ENCODE measurements at regions not wholly inside any gene's neighbourhood (a gene's known extent, or its start where the extent isn't known, plus 50 kb on each side); places are given as distances from the start of the nearest gene placed in this dataset.

GRCh38 chrX:118222421-118222820 lies 105.8 kb upstream of the KLHL13 start:
- H3K4me3 ChIP-seq (ENCODE audit: control extremely low read depth in 1 of 5, extremely low read depth in 1 of 5, insufficient read depth in 1 of 5, low read depth in 2 of 5, low read length in 4 of 5): no peak overlapping the region
- no peaks in the 10 kb centered on the region for H3K79me2 ChIP-seq (ENCODE audit: control insufficient read depth, insufficient read depth, low read length)
- ATAC-seq (ENCODE audit: low read depth) (no peak), DNase-seq (no peak)
- peaks cover 1% of the 10 kb centered on the region for H3K4me1 Mint-ChIP-seq
- H3K27me3 Mint-ChIP-seq: no peaks in the 10 kb centered on the region
- H3K9ac ChIP-seq (ENCODE audit: low read length): no peak overlapping the region
- no peak for TF ChIP-seq EZH2 (IDR thresholded peaks at IDR 0.05; ENCODE audit: borderline replicate concordance, insufficient read depth, low read depth, low read length, poor library complexity, severe bottlenecking)
- no peak for TF ChIP-seq CTCF (IDR thresholded peaks at IDR 0.05)
- H3K36me3 ChIP-seq (replicated peaks in 1 of 2; ENCODE audit: control extremely low read depth in 1 of 2, control insufficient read depth in 1 of 2, extremely low read depth in 1 of 2, insufficient read depth in 2 of 2, low read length in 1 of 2): no peaks in the 10 kb centered on the region
- no peak overlapping the region for H3K4me3 Mint-ChIP-seq
- H3K9me3 ChIP-seq (ENCODE audit: control extremely low read depth in 1 of 3, control insufficient read depth in 2 of 3, insufficient read depth in 1 of 3, low read length in 2 of 3): no peaks in the 10 kb centered on the region
- H3K27ac ChIP-seq (ENCODE audit: low read length in 2 of 2): no peak overlapping the region
- ChIA-PET POLR2A (interaction anchor here (0.6 kb wide), 1 partner anchor 11 kb away, joined by 4 read pairs; no protein-coding TSS in a partner anchor), CTCF (no interaction called here)
- H3K4me1 ChIP-seq (ENCODE audit: control insufficient read depth in 2 of 2, insufficient read depth in 2 of 2, low read length in 2 of 2): no peaks in the 10 kb centered on the region
- H2AFZ ChIP-seq (ENCODE audit: insufficient read depth, low read depth, low read length, poor library complexity, severe bottlenecking): no peak overlapping the region
- intact Hi-C loops (cut with micrococcal nuclease): no loop called here
- H4K20me1 ChIP-seq (ENCODE audit: control insufficient read depth, insufficient read depth, low read length, poor library complexity, severe bottlenecking): no peaks in the 10 kb centered on the region
- no peaks in the 10 kb centered on the region for H3K27me3 ChIP-seq (replicated peaks in 1 of 4; ENCODE audit: control extremely low read depth in 1 of 4, control insufficient read depth in 3 of 4, insufficient read depth in 4 of 4, low read length in 3 of 4)
- no peaks in the 10 kb centered on the region for H3K9me3 Mint-ChIP-seq (ENCODE audit: insufficient read depth)
- no peak overlapping the region for H3K4me2 ChIP-seq (replicated peaks; ENCODE audit: low read depth, low read length, poor library complexity, severe bottlenecking)
- H3K27ac Mint-ChIP-seq: no peak overlapping the region

- Histone ChIP-seq H3K9ac (ENCODE audit: low read length) (no peak overlapping the region), H3K79me2 (ENCODE audit: control insufficient read depth, insufficient read depth, low read length) (no peaks in the 10 kb centered on the region), H3K4me2 (replicated peaks; ENCODE audit: low read depth, low read length, poor library complexity, severe bottlenecking) (no peak overlapping the region), H3K9me3 (ENCODE audit: control extremely low read depth in 1 of 3, control insufficient read depth in 2 of 3, insufficient read depth in 1 of 3, low read length in 2 of 3) (no peaks in the 10 kb centered on the region), H3K27me3 (replicated peaks in 1 of 4; ENCODE audit: control extremely low read depth in 1 of 4, control insufficient read depth in 3 of 4, insufficient read depth in 4 of 4, low read length in 3 of 4) (no peaks in the 10 kb centered on the region), H4K20me1 (ENCODE audit: control insufficient read depth, insufficient read depth, low read length, poor library complexity, severe bottlenecking) (no peaks in the 10 kb centered on the region), H3K4me3 (ENCODE audit: control extremely low read depth in 1 of 5, extremely low read depth in 1 of 5, insufficient read depth in 1 of 5, low read depth in 2 of 5, low read length in 4 of 5) (no peak overlapping the region), H3K27ac (ENCODE audit: low read length in 2 of 2) (no peak overlapping the region), H2AFZ (ENCODE audit: insufficient read depth, low read depth, low read length, poor library complexity, severe bottlenecking) (no peak overlapping the region), H3K4me1 (ENCODE audit: control insufficient read depth in 2 of 2, insufficient read depth in 2 of 2, low read length in 2 of 2) (no peaks in the 10 kb centered on the region), H3K36me3 (replicated peaks in 1 of 2; ENCODE audit: control extremely low read depth in 1 of 2, control insufficient read depth in 1 of 2, extremely low read depth in 1 of 2, insufficient read depth in 2 of 2, low read length in 1 of 2) (no peaks in the 10 kb centered on the region)
- CTCF ChIA-PET: interaction anchor here (1.2 kb wide), 1 partner anchor 12 kb away, joined by 6 read pairs; no protein-coding TSS in a partner anchor
- Mint-ChIP-seq H3K27me3 (no peaks in the 10 kb centered on the region), H3K4me3 (no peak overlapping the region), H3K27ac (no peak overlapping the region), H3K4me1 (peaks cover 1% of the 10 kb centered on the region), H3K9me3 (ENCODE audit: insufficient read depth) (no peaks in the 10 kb centered on the region)
- DNase-seq: peak; percentile 4
- 67% methylated on average over 1 of the region's 3 CpGs for WGBS (ENCODE audit: insufficient coverage)
- TF ChIP-seq CTCF (IDR thresholded peaks at IDR 0.05): peak; percentile 42
- TF ChIP-seq EZH2 (IDR thresholded peaks at IDR 0.05; ENCODE audit: borderline replicate concordance, insufficient read depth, low read depth, low read length, poor library complexity, severe bottlenecking): no peak
- ATAC-seq (ENCODE audit: low read depth): no peak
- intact Hi-C loops (cut with micrococcal nuclease): no loop called here
- POLR2A ChIA-PET: no interaction called here
Measured at GRCh38 chrX:118225711-118226428, 109.3 kb upstream of the KLHL13 start.

Measured in B cell (primary cell).